ENCODE measurements at regions not wholly inside any gene's neighbourhood (a gene's known extent, or its start where the extent isn't known, plus 50 kb on each side); places are given as distances from the start of the nearest gene placed in this dataset.
A peak's percentile ranks its signal among the peaks of the same experiment; 100 is the strongest.

DNA sequence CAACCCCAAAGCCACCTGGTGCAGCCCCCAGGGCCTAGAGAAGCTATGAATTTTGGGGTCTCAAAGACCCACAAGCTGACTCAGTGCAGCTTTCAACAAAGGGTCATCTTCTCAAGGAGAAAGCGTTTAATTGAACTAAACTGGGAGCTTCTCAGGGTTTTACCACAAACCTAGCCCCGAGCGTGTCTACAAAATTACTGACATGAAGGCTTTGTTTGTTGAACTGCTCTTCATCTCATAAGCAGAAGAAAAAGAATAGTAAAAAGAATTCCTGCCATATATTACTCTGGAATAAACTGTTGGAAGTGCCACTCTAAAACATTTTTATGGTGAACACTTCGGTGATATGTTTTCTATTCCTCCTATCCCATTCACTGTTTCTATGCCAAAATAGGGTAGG, 50.8 kb upstream of the INCENP start:
- in situ Hi-C loops (cut with MboI) = no loop called here
- POLR2A ChIA-PET = interaction anchor here (1.0 to 1.3 kb wide), 2 partner anchors 105 to 108 kb away, joined by 4 to 6 read pairs; partner anchors contain the start of gene FTH1
- CTCF ChIA-PET (ENCODE audit: low intra/inter-chr PET ratio) = no interaction called here
- H3K4me2 ChIP-seq (ENCODE audit: insufficient read depth, low read length) = no peak overlapping the region
- DNase-seq (ENCODE audit: extremely low read depth in 1 of 4, low spot score in 3 of 4) = no peak
- H3K27ac ChIP-seq (ENCODE audit: extremely low read depth, low read depth, low read length) = no peak overlapping the region
- no peak for FAIRE-seq
- H3K36me3 ChIP-seq (ENCODE audit: control insufficient read depth, insufficient read depth, low read length) = no peaks in the 10 kb centered on the region
- ATAC-seq = no peak
- H3K9me1 ChIP-seq (ENCODE audit: control insufficient read depth, insufficient read depth, low read length) = no peaks in the 10 kb centered on the region
- no peaks in the 10 kb centered on the region for H3K27me3 ChIP-seq (ENCODE audit: control insufficient read depth in 2 of 2, insufficient read depth in 2 of 2, low read length in 2 of 2)
- 61% methylated on average over 4 of the region's 4 CpGs for WGBS (ENCODE audit: insufficient coverage, low coverage, missing lambda C conversion rate)
- no peak overlapping the region for H3K9ac ChIP-seq (ENCODE audit: insufficient read depth in 1 of 2, low read depth in 2 of 2, low read length in 2 of 2)
- no peaks in the 10 kb centered on the region for H3K9me3 ChIP-seq (replicated peaks; ENCODE audit: control insufficient read depth, insufficient read depth, low read depth, low read length)
- no peaks in the 10 kb centered on the region for H3K4me1 ChIP-seq (replicated peaks in 1 of 2; ENCODE audit: control insufficient read depth in 2 of 2, insufficient read depth in 2 of 2, low read length in 2 of 2)
- peak overlapping the region; percentile 17; the same call in 1 of the 2 replicates for H2AFZ ChIP-seq (ENCODE audit: low read depth, low read length)
- H3K79me2 ChIP-seq (ENCODE audit: control insufficient read depth, insufficient read depth, low read length) = no peaks in the 10 kb centered on the region
- intact Hi-C loops (cut with micrococcal nuclease) = no loop called here
- no peak for TF ChIP-seq ZFPM2 (CRISPR knock-in tag; IDR thresholded peaks at IDR 0.05)
- TF ChIP-seq PHB (CRISPR knock-in tag; IDR thresholded peaks at IDR 0.05) = no peak
- no peak for TF ChIP-seq ZNF696 (CRISPR knock-in tag; conservative IDR thresholded peaks at IDR 0.05)
- BruUV-seq (replicated peaks) = no TSS peak
- no peak overlapping the region for H3K4me3 ChIP-seq
- no peaks in the 10 kb centered on the region for H4K20me1 ChIP-seq (replicated peaks; ENCODE audit: control insufficient read depth, insufficient read depth, low read length)

GRCh38 chr11:62071408-62071807, 52.4 kb upstream of the INCENP start:
- Histone ChIP-seq H3K4me2 (ENCODE audit: insufficient read depth, low read length) (no peak overlapping the region), H4K20me1 (replicated peaks; ENCODE audit: control insufficient read depth, insufficient read depth, low read length) (no peaks in the 10 kb centered on the region), H3K4me1 (replicated peaks in 1 of 2; ENCODE audit: control insufficient read depth in 2 of 2, insufficient read depth in 2 of 2, low read length in 2 of 2) (no peaks in the 10 kb centered on the region), H3K27me3 (ENCODE audit: control insufficient read depth in 2 of 2, insufficient read depth in 2 of 2, low read length in 2 of 2) (no peaks in the 10 kb centered on the region), H3K9me1 (ENCODE audit: control insufficient read depth, insufficient read depth, low read length) (no peaks in the 10 kb centered on the region), H3K27ac (ENCODE audit: extremely low read depth, low read depth, low read length) (no peak overlapping the region), H3K36me3 (ENCODE audit: control insufficient read depth, insufficient read depth, low read length) (no peaks in the 10 kb centered on the region), H3K79me2 (ENCODE audit: control insufficient read depth, insufficient read depth, low read length) (no peaks in the 10 kb centered on the region), H3K9ac (ENCODE audit: insufficient read depth in 1 of 2, low read depth in 2 of 2, low read length in 2 of 2) (no peak overlapping the region), H2AFZ (ENCODE audit: low read depth, low read length) (no peak overlapping the region), H3K9me3 (replicated peaks; ENCODE audit: control insufficient read depth, insufficient read depth, low read depth, low read length) (no peaks in the 10 kb centered on the region), H3K4me3 (no peak overlapping the region)
- in situ Hi-C loops (cut with MboI) = no loop called here
- BruUV-seq (replicated peaks) = no TSS peak
- ChIA-PET POLR2A (interaction anchor here (0.8 kb wide), 1 partner anchor 98 kb away, joined by 3 read pairs; no protein-coding TSS in a partner anchor), CTCF (ENCODE audit: low intra/inter-chr PET ratio) (no interaction called here)
- no peak for ATAC-seq
- DNase-seq (ENCODE audit: extremely low read depth in 1 of 4, low spot score in 3 of 4) = no peak
- intact Hi-C loops (cut with micrococcal nuclease) = no loop called here
- no peak for FAIRE-seq
- TF ChIP-seq, protein P1, sequence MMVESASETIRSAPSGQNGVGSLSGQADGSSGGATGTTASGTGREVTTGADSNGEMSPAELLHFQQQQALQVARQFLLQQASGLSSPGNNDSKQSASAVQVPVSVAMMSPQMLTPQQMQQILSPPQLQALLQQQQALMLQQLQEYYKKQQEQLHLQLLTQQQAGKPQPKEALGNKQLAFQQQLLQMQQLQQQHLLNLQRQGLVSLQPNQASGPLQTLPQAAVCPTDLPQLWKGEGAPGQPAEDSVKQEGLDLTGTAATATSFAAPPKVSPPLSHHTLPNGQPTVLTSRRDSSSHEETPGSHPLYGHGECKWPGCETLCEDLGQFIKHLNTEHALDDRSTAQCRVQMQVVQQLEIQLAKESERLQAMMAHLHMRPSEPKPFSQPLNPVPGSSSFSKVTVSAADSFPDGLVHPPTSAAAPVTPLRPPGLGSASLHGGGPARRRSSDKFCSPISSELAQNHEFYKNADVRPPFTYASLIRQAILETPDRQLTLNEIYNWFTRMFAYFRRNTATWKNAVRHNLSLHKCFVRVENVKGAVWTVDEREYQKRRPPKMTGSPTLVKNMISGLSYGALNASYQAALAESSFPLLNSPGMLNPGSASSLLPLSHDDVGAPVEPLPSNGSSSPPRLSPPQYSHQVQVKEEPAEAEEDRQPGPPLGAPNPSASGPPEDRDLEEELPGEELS (CRISPR knock-in tag; IDR thresholded peaks at IDR 0.05; ENCODE audit: borderline replicate concordance) = no peak
- TF ChIP-seq AFF4 (CRISPR knock-in tag; IDR thresholded peaks at IDR 0.05) (no peak), ZNF232 (CRISPR knock-in tag; IDR thresholded peaks at IDR 0.05) (no peak)
- WGBS (ENCODE audit: insufficient coverage, low coverage, missing lambda C conversion rate) = 31% methylated on average over 3 of the region's 3 CpGs
